H1 (cell line): ENCODE measurements at regions not wholly inside any gene's neighbourhood (a gene's known extent, or its start where the extent isn't known, plus 50 kb on each side); places are given as distances from the start of the nearest gene placed in this dataset.

Source experiments
- CTCF ChIA-PET: fragments of 300-600 bp; sonication (Branson Sonifier 250); formaldehyde crosslinking; loops from one replicate; lab custom pipeline; 2021; ENCODE audit not compliant: partially characterized antibody; lab: Charles Lee
- POLR2A ChIA-PET: fragments of 300-600 bp; sonication (Branson Sonifier 250); formaldehyde crosslinking; loops from one replicate; lab custom pipeline; 2021; ENCODE audit warnings: inconsistent platforms; ENCODE audit not compliant: partially characterized antibody; lab: Charles Lee
- DNase-seq, 2 experiments: peaks; one replicate each; pipeline versions ENCODE4 v3.0.0 to v3.0.0-alpha.2; 2010 to 2022; ENCODE audit warnings: low spot score in 2 of 2, low read depth in 1 of 2, mixed read lengths in 1 of 2
- FAIRE-seq: peaks from 2 replicates; lab custom pipeline; 2011; peaks lifted over from hg19 to GRCh38; lab: Jason Lieb, UNC
- H2AFZ ChIP-seq: 2 replicates; pipeline ENCODE4 v1.8.1; 2012; ENCODE audit warnings: low read length, inconsistent platforms
- H2AK5ac ChIP-seq: 2 replicates; pipeline ENCODE4 v1.6.1; 2013; ENCODE audit warnings: low read depth, low read length
- H2BK120ac ChIP-seq: replicated peaks from 2 replicates; pipeline ENCODE3; 2013; ENCODE audit warnings: low read depth, low read length, inconsistent platforms
- H2BK12ac ChIP-seq: 2 replicates; pipeline ENCODE4 v1.6.1; 2013; ENCODE audit warnings: low read depth, low read length
- H2BK15ac ChIP-seq: 2 replicates; pipeline ENCODE4 v1.6.1; 2013; ENCODE audit warnings: low read length
- H2BK20ac ChIP-seq: 2 replicates; pipeline ENCODE4 v1.6.1; 2013; ENCODE audit warnings: low read length
- H2BK5ac ChIP-seq: 2 replicates; pipeline ENCODE4 v1.6.1; 2013; ENCODE audit warnings: low read depth, low read length
- H3K14ac ChIP-seq: 2 replicates; pipeline ENCODE4 v1.6.1; 2013; ENCODE audit warnings: inconsistent platforms; ENCODE audit not compliant: insufficient read length
- H3K18ac ChIP-seq: 2 replicates; pipeline ENCODE4 v1.6.1; 2013; ENCODE audit warnings: low read length; ENCODE audit errors: extremely low read depth
- H3K23ac ChIP-seq: 2 replicates; pipeline ENCODE4 v1.6.1; 2013; ENCODE audit warnings: inconsistent platforms; ENCODE audit not compliant: insufficient read length
- H3K23me2 ChIP-seq: 2 replicates; pipeline ENCODE4 v1.6.1; 2013; ENCODE audit warnings: low read depth, low read length
- H3K27ac ChIP-seq: 2 replicates; pipeline ENCODE4 v1.6.1; 2011; ENCODE audit warnings: low read depth, low read length, inconsistent platforms
- H3K27me3 ChIP-seq, 4 experiments: replicated peaks in 1 of 4; 1 replicate in 1 of 4; 2 replicates in 3 of 4; pipeline versions ENCODE4 v1.6.1 to v1.8.1; 2011 to 2013; ENCODE audit warnings: low read length in 3 of 4, mild to moderate bottlenecking in 3 of 4, inconsistent platforms in 2 of 4, mixed read lengths in 2 of 4, moderate library complexity in 1 of 4; ENCODE audit not compliant: control insufficient read depth in 3 of 4, insufficient read depth in 3 of 4; ENCODE audit errors: extremely low read depth in 1 of 4
- H3K36me3 ChIP-seq, 4 experiments: 2 replicates each; pipeline versions ENCODE4 v1.6.1 to v1.8.1; 2011 to 2013; ENCODE audit warnings: mild to moderate bottlenecking in 4 of 4, low read length in 3 of 4, moderate library complexity in 2 of 4, control low read depth in 1 of 4, inconsistent platforms in 1 of 4; ENCODE audit not compliant: insufficient read depth in 4 of 4, control insufficient read depth in 2 of 4
- H3K4ac ChIP-seq: replicated peaks from 2 replicates; pipeline ENCODE3; 2013; ENCODE audit warnings: low read length, low read depth, mixed read lengths, inconsistent platforms; ENCODE audit not compliant: insufficient read length
- H3K4me1 ChIP-seq, 4 experiments: replicated peaks in 1 of 4; 1 replicate in 1 of 4; 2 replicates in 3 of 4; pipeline versions ENCODE4 v1.6.1 to v1.8.1; 2011 to 2013; ENCODE audit warnings: low read length in 3 of 4, inconsistent platforms in 2 of 4, mixed read lengths in 1 of 4; ENCODE audit not compliant: insufficient read depth in 4 of 4, control insufficient read depth in 3 of 4
- H3K4me2 ChIP-seq, 2 experiments: 2 replicates each; pipeline versions ENCODE4 v1.6.1 to v1.8.1; 2011 to 2013; ENCODE audit warnings: low read depth in 2 of 2, low read length in 2 of 2, control low read depth in 1 of 2, inconsistent platforms in 1 of 2, mild to moderate bottlenecking in 1 of 2; ENCODE audit not compliant: insufficient read depth in 1 of 2
- H3K4me3 ChIP-seq, 4 experiments: fragments of 200-600, 300-600 bp in 1 of 4; sonication (generic), shearing (Covaris generic), sonication (Bioruptor Twin) in 1 of 4; 2 replicates each; pipeline versions ENCODE4 v1.5.1 to v1.8.1; 2011 to 2016; ENCODE audit warnings: low read length in 4 of 4, low read depth in 3 of 4, control low read depth in 2 of 4, inconsistent platforms in 2 of 4, mild to moderate bottlenecking in 2 of 4, mixed read lengths in 1 of 4, moderate library complexity in 1 of 4; ENCODE audit not compliant: insufficient read depth in 2 of 4; ENCODE audit errors: extremely low read depth in 1 of 4
- H3K56ac ChIP-seq: replicated peaks from 2 replicates; pipeline ENCODE3; 2013; ENCODE audit warnings: low read depth, mild to moderate bottlenecking, mixed read lengths, low read length, inconsistent platforms; ENCODE audit not compliant: insufficient read length
- H3K79me1 ChIP-seq: 2 replicates; pipeline ENCODE4 v1.6.1; 2013; ENCODE audit warnings: low read depth, low read length, control low read depth
- H3K79me2 ChIP-seq, 2 experiments: 2 replicates each; pipeline versions ENCODE4 v1.6.1 to v1.8.1; 2012 to 2013; ENCODE audit warnings: low read length in 2 of 2, mild to moderate bottlenecking in 2 of 2, inconsistent platforms in 1 of 2; ENCODE audit not compliant: insufficient read depth in 2 of 2, control insufficient read depth in 1 of 2
- H3K9ac ChIP-seq, 4 experiments: replicated peaks in 1 of 4; 1 replicate in 1 of 4; 2 replicates in 3 of 4; pipeline versions ENCODE4 v1.6.1 to v1.8.1; 2011 to 2013; ENCODE audit warnings: low read depth in 3 of 4, low read length in 3 of 4, control low read depth in 2 of 4, mild to moderate bottlenecking in 2 of 4, moderate library complexity in 2 of 4, inconsistent platforms in 1 of 4; ENCODE audit errors: extremely low read depth in 1 of 4
- H3K9me3 ChIP-seq, 2 experiments: 2 replicates each; pipeline versions ENCODE4 v1.6.1 to v1.8.1; 2012 to 2013; ENCODE audit warnings: mild to moderate bottlenecking in 2 of 2, moderate library complexity in 2 of 2, control low read depth in 1 of 2, inconsistent platforms in 1 of 2, low read depth in 1 of 2, low read length in 1 of 2, mixed read lengths in 1 of 2; ENCODE audit not compliant: insufficient read depth in 2 of 2
- H4K20me1 ChIP-seq, 2 experiments: replicated peaks in 1 of 2; 2 replicates each; pipeline versions ENCODE3 to v1.8.1; 2011 to 2013; ENCODE audit warnings: inconsistent platforms in 2 of 2, low read length in 2 of 2, mild to moderate bottlenecking in 1 of 2; ENCODE audit not compliant: insufficient read depth in 2 of 2, control insufficient read depth in 1 of 2
- H4K5ac ChIP-seq: 2 replicates; pipeline ENCODE4 v1.6.1; 2013; ENCODE audit warnings: low read length, low read depth, mixed read lengths, inconsistent platforms; ENCODE audit not compliant: insufficient read length
- H4K8ac ChIP-seq: 2 replicates; pipeline ENCODE4 v1.8.0; 2013; ENCODE audit warnings: mild to moderate bottlenecking, moderate library complexity, low read length, inconsistent platforms; ENCODE audit not compliant: insufficient read depth; ENCODE audit errors: extremely low read depth
- H4K91ac ChIP-seq: replicated peaks from 2 replicates; pipeline ENCODE3; 2013; ENCODE audit warnings: low read length, mixed read lengths, inconsistent platforms; ENCODE audit not compliant: insufficient read length
- ASH2L ChIP-seq: fragments of 200-600, 300-600 bp; sonication (generic); IDR thresholded peaks from one replicate; pipeline ENCODE4 v1.7.1; 2017; ENCODE audit warnings: low read length
- ATF3 ChIP-seq: IDR thresholded peaks from 2 replicates; pipeline ENCODE4 v1.6.1; 2011; ENCODE audit warnings: low read depth, mild to moderate bottlenecking, low read length; ENCODE audit not compliant: insufficient read depth
- CTCF ChIP-seq, 3 experiments: IDR thresholded peaks; 1 replicate in 2 of 3; 2 replicates in 1 of 3; pipeline versions ENCODE4 v1.5.1 to v1.6.1; 2011; ENCODE audit warnings: low read length in 3 of 3, mild to moderate bottlenecking in 3 of 3, inconsistent platforms in 2 of 3, low read depth in 1 of 3, moderate library complexity in 1 of 3; ENCODE audit not compliant: insufficient read depth in 1 of 3; ENCODE audit errors: control extremely low read depth in 1 of 3
- KDM4A ChIP-seq: IDR thresholded peaks from one replicate; pipeline ENCODE4 v1.7.1; 2012; ENCODE audit warnings: low read depth, mild to moderate bottlenecking, moderate library complexity, low read length, inconsistent platforms; ENCODE audit not compliant: severe bottlenecking
- NRF1 ChIP-seq: IDR thresholded peaks from 2 replicates; pipeline ENCODE4 v1.6.1; 2011; ENCODE audit warnings: mild to moderate bottlenecking, low read depth, low read length, improper control_type of control experiment
- RBBP5 ChIP-seq: IDR thresholded peaks from 2 replicates; pipeline ENCODE4 v1.7.1; 2012; ENCODE audit warnings: low read depth, mild to moderate bottlenecking, inconsistent platforms, low read length, moderate library complexity, borderline replicate concordance
- RXRA ChIP-seq: IDR thresholded peaks from 2 replicates; pipeline ENCODE4 v1.6.1; 2011; ENCODE audit warnings: low read depth, mild to moderate bottlenecking, low read length, moderate library complexity; ENCODE audit not compliant: insufficient read depth
- SUZ12 ChIP-seq: fragments of 200-600 bp; sonication (generic); IDR thresholded peaks from 2 replicates; pipeline ENCODE4 v1.6.1; 2012; ENCODE audit warnings: mild to moderate bottlenecking, inconsistent platforms, low read length, moderate library complexity, mixed read lengths
- TAF7 ChIP-seq: optimal IDR thresholded peaks from 2 replicates; pipeline ENCODE3; 2011; ENCODE audit warnings: low read depth, mild to moderate bottlenecking, inconsistent platforms, low read length, moderate library complexity, borderline replicate concordance
- YY1 ChIP-seq: IDR thresholded peaks from 2 replicates; pipeline ENCODE4 v1.6.1; 2011; ENCODE audit warnings: low read depth, mild to moderate bottlenecking, low read length
- WGBS, 2 experiments: shearing (Covaris generic) in 1 of 2; methylation state at CpG; one replicate each; pipeline versions ENCODE4 v1.1.6 to v1.1.7; 2013 to 2015; ENCODE audit warnings: low lambda C conversion rate in 2 of 2, mixed read lengths in 2 of 2, inconsistent platforms in 1 of 2, low coverage in 1 of 2, missing lambda C conversion rate in 1 of 2; ENCODE audit not compliant: insufficient replicate concordance in 2 of 2, insufficient coverage in 1 of 2, insufficient read length in 1 of 2; ENCODE audit errors: extremely low coverage in 1 of 2, missing lambda C conversion rate in 1 of 2; 5-methylcytosine and 5-hydroxymethylcytosine counted together

- Histone ChIP-seq H3K4me2 (no peak overlapping the region), H4K8ac (no peak overlapping the region), H3K14ac (no peak overlapping the region), H2BK15ac (no peak overlapping the region), H3K36me3 (no peaks in the 10 kb centered on the region), H4K20me1 (no peaks in the 10 kb centered on the region), H3K4me1 (no peaks in the 10 kb centered on the region), H3K27me3 (no peaks in the 10 kb centered on the region), H3K79me1 (no peaks in the 10 kb centered on the region), H3K23ac (no peak overlapping the region), H2BK12ac (no peak overlapping the region), H3K9ac (no peak overlapping the region), H3K4me3 (no peak overlapping the region), H2AFZ (no peak overlapping the region), H2BK20ac (no peak overlapping the region), H3K18ac (no peak overlapping the region), H4K91ac (no peak overlapping the region), H3K23me2 (no peaks in the 10 kb centered on the region), H4K5ac (no peak overlapping the region), H3K27ac (no peak overlapping the region), H2BK120ac (no peak overlapping the region), H3K56ac (no peak overlapping the region), H3K9me3 (no peaks in the 10 kb centered on the region; a peak in 1 of 4 replicates), H2BK5ac (no peak overlapping the region), H3K4ac (no peak overlapping the region), H2AK5ac (no peak overlapping the region), H3K79me2 (no peaks in the 10 kb centered on the region)
- DNase-seq (no peak), FAIRE-seq (no peak)
- WGBS, 2 experiments = 88% methylated on average over 1 of the region's 1 CpG; no CpG with 5 or more reads in 1 of the 2 experiments
- ChIA-PET POLR2A (no interaction called here), CTCF (no interaction called here)
- TF ChIP-seq RXRA (no peak), TAF7 (no peak), YY1 (no peak), SUZ12 (no peak), RBBP5 (no peak), CTCF (IDR thresholded peaks at IDR 0.05; ENCODE audit: control extremely low read depth in 1 of 3, insufficient read depth in 1 of 3, low read depth in 1 of 3, low read length in 3 of 3) (no peak), NRF1 (no peak), ATF3 (no peak), ASH2L (no peak), KDM4A (no peak)
Measured at GRCh38 chr9:82132024-82132423, 143.5 kb downstream of the SPATA31D1 start.
